PC-3 (cell line): ENCODE measurements at regions not wholly inside any gene's neighbourhood (a gene's known extent, or its start where the extent isn't known, plus 50 kb on each side); places are given as distances from the start of the nearest gene placed in this dataset.

Source experiments
- CTCF ChIP-seq: fragments of 300-600 bp; sonication (generic); conservative IDR thresholded peaks from 2 replicates; pipeline ENCODE4 v1.5.1; 2017; ENCODE audit warnings: antibody characterized with exemption, low read depth, mild to moderate bottlenecking, low read length
- EZH2 ChIP-seq: fragments of 300-600 bp; sonication (generic); IDR thresholded peaks from one replicate; pipeline ENCODE4 v1.6.1; 2017; ENCODE audit warnings: antibody characterized with exemption, mild to moderate bottlenecking, low read length; ENCODE audit not compliant: unreplicated experiment
- EZH2phosphoT487 ChIP-seq: fragments of 300-600 bp; sonication (generic); IDR thresholded peaks from 2 replicates; pipeline ENCODE4 v1.6.1; 2018; ENCODE audit warnings: mild to moderate bottlenecking, antibody characterized with exemption, low read length, borderline replicate concordance

GRCh38 chr7:15839416-15840100 lies 153.1 kb upstream of the MEOX2 start:
- TF ChIP-seq CTCF: no peak
- TF ChIP-seq EZH2: no peak
- no peak for TF ChIP-seq EZH2phosphoT487
